ENCODE measurements at regions not wholly inside any gene's neighbourhood (a gene's known extent, or its start where the extent isn't known, plus 50 kb on each side); places are given as distances from the start of the nearest gene placed in this dataset.
"Not testable (repeated sequence)": the region's sequence is repeated elsewhere in the genome, so short reads cannot be mapped to it uniquely, and the experiment has no call there.

DNA sequence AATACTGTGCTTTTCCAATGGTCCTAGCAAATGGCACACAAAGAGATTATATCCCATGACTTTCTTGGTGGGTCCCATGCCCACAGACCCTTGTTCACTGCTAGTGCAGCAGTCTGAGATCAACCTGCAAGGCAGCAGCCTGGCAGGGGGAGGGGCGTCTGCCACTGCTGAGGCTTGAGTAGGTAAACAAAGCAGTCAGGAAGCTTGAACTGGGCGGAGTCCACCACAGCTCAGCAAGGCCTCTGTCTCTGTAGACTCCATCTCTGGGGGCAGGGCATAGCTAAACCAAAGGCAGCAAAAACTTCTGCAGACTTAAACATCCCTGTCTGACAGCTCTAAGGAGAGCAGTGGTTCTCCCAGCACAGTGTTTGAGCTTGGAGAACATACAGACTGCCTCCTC is 82.9 kb downstream of the ZNF737 start:
- peaks cover under 1% of the 10 kb centered on the region for H3K27me3 Mint-ChIP-seq
- no peak overlapping the region for H3K27ac Mint-ChIP-seq
- H3K36me3 Mint-ChIP-seq: no peaks in the 10 kb centered on the region
- no peak overlapping the region for H3K4me3 Mint-ChIP-seq
- H3K4me1 Mint-ChIP-seq: no peaks in the 10 kb centered on the region
- no peak for ATAC-seq
- H3K9me3 Mint-ChIP-seq: peaks cover 32% of the 10 kb centered on the region

DNA sequence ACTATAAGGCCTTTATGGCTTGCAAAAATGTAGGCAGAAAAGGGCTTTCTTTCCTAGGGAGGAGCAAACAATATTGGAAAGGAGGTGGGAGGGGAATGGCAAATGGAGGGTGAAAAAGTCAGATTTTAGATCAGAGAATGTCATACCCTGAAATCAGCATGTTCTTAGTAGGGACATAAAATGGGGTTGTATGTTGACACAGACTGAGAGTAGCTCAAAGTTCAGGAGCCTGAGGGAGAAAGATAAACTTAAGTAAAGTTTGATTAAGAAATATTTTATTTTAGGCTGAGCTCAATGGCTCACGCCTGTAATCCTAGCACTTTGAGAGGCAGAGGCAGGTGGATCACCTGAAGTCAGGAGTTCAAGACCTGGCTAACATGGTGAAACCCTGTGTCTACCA is 83.8 kb downstream of the ZNF737 start:
- H3K9me3 Mint-ChIP-seq: peaks cover 39% of the 10 kb centered on the region

DNA sequence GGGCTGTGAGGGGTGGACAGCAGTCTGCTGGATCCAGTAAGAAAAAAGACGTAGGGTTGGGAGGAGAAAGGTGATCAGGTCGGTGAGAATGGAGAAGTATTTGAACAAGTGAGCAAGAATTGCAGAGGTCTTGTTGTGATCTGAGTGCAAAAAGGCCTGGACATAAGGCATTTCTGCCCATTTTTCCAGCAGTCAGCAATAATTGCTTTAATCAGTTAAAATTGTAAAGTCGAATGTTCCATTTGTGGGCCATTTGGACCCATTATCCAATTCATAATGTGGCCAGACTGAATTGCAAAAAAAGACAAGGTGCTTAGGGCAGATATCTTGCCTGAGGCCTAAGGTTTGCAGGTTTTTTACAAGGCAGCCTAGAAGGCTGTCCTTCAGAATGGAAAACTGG is 86.1 kb downstream of the ZNF737 start:
- no peak overlapping the region for H3K27ac Mint-ChIP-seq
- no peaks in the 10 kb centered on the region for H3K4me1 Mint-ChIP-seq
- peaks cover 9% of the 10 kb centered on the region for H3K36me3 Mint-ChIP-seq
- no peak for ATAC-seq
- no peak overlapping the region for H3K4me3 Mint-ChIP-seq
- H3K27me3 Mint-ChIP-seq: peaks cover 24% of the 10 kb centered on the region
- peaks cover 44% of the 10 kb centered on the region for H3K9me3 Mint-ChIP-seq

More for the DNA sequence above, 83.8 kb downstream of the ZNF737 start:
- Mint-ChIP-seq H3K4me1 (no peaks in the 10 kb centered on the region), H3K27me3 (peaks cover 11% of the 10 kb centered on the region), H3K27ac (no peak overlapping the region), H3K4me3 (no peak overlapping the region), H3K36me3 (no peaks in the 10 kb centered on the region)
- ATAC-seq: no peak

DNA sequence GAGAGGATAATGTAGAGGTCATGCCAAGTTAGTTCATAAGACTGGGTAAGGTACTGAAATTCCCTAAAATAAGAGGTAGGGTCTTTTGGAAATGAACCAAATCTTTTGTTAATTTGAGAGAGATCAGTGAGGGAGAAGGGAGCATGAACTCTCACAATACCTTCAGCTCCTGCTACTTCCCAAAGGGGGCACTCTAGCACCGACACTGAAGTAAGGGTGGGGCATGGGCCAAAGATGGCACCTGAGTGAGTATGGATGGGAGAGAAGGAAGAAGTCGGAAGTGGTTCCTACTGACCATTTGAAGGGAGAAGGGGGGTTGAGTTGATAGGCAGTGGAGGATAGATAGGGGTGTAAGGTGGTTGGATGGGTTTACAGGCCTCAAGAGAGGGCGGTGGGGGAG is 86.6 kb downstream of the ZNF737 start:
- no peak overlapping the region for H3K4me3 Mint-ChIP-seq
- H3K27ac Mint-ChIP-seq: no peak overlapping the region
- no peak for ATAC-seq
- H3K27me3 Mint-ChIP-seq: peaks cover 24% of the 10 kb centered on the region
- no peaks in the 10 kb centered on the region for H3K4me1 Mint-ChIP-seq
- peaks cover 40% of the 10 kb centered on the region for H3K9me3 Mint-ChIP-seq
- H3K36me3 Mint-ChIP-seq: peaks cover 9% of the 10 kb centered on the region

DNA sequence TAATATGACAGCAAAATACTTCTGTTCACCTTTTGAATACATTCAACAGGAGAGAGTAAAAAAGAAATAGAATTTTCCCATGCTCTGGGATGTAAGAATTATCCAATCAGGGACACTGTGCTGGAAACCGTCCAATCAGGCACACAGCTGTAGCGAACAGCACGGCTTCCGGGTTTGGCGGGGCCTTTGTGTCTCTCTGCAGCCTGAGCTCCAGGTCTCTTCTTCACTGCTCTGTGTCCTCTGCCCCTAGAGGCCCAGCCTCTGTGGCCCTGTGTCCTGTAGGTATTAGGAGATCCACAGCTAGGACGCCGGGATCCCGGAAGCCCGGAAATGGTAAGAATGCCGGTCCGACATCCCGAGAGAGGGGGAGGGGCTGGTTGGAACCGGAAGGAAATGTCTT is 92.7 kb downstream of the ZNF737 start:
- H3K4me3 Mint-ChIP-seq: no peak overlapping the region
- no peak overlapping the region for H3K27ac Mint-ChIP-seq
- peaks cover 24% of the 10 kb centered on the region for H3K27me3 Mint-ChIP-seq
- H3K4me1 Mint-ChIP-seq: no peaks in the 10 kb centered on the region
- no peak for ATAC-seq
- H3K36me3 Mint-ChIP-seq: peaks cover 9% of the 10 kb centered on the region
- peaks cover 26% of the 10 kb centered on the region for H3K9me3 Mint-ChIP-seq

DNA sequence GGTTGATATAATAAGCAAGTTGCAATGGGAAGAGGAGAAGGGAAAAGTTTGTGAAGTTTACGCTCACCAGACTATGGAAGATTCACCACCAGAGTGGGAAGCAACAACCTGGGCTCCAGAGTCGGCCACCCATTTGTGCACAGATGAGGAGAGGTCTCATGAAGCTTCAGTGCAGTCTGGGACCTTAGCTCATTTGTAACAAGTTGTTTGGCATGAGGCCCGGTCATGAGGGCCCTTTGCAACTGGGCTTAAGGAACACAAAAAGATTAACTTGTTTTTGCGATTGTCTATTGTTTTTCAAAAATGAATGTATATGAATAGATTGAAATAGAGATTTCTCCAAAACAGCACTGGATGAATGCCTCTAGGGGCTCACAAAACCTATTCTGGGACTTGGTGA is 94.2 kb downstream of the ZNF737 start:
- Mint-ChIP-seq H3K4me3 (no peak overlapping the region), H3K9me3 (peaks cover 13% of the 10 kb centered on the region), H3K27me3 (peaks cover 10% of the 10 kb centered on the region), H3K36me3 (peaks cover 9% of the 10 kb centered on the region), H3K4me1 (no peaks in the 10 kb centered on the region), H3K27ac (no peak overlapping the region)
- no peak for ATAC-seq

DNA sequence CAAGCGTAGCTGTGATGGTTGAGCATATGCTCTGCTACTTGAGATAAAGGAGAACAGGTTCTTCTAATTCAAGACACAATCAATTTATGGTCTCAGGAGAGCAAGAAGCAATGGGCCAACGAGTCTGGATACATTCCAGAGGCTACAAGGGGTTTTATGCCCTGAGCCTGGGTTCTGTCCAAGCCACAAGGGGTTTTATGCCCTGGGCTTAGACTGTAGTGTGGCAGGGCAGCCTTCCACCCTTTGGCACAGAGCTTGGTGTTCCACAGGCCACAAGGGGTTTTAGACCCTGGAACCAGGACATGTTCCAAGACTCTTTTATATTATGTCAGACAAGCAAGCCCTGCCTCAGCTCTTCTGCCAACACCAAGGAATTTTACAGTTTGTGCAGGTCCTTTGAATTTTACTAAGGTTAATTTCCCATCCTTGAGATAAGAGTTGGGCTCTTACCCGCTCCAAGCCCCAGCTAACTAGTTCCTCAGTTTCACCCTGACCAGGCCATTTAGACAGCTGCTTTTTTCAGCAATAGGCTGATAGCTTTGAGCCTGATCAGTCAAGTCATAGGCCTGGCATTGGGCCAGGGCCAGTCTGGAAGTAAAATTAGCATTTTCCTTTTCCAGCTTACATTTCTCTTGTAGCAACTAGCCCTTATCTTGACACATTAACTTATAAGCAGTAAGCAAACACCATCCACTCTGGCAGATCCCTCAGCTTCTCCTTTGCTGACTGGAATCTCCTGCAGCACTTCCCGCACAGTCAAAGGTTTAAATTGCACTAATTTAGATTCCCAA is 95.0 kb downstream of the ZNF737 start:
- no peak for ATAC-seq
- Mint-ChIP-seq H3K27me3 (peaks cover 2% of the 10 kb centered on the region), H3K27ac (no peak overlapping the region), H3K36me3 (peaks cover under 1% of the 10 kb centered on the region), H3K4me1 (no peaks in the 10 kb centered on the region), H3K9me3 (peaks cover 4% of the 10 kb centered on the region), H3K4me3 (no peak overlapping the region)

DNA sequence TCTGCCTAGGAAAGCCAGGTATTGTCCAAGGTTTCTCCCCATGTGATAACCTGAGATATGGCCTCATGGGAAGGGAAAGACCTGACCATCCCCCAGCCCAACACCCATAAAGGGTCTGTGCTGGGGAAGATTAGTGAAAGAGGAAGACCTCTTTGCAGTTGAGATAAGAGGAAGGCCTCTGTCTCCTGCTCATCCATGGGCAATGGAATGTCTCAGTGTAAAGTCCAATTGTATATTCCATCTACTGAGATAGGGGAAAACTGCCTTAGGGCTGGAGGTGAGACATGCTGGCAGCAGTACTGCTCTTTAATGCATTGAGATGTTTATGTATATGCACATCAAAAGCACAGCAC is 99.0 kb downstream of the ZNF737 start:
- not testable (repeated sequence) for ATAC-seq, H3K36me3 Mint-ChIP-seq, H3K27me3 Mint-ChIP-seq, H3K4me1 Mint-ChIP-seq, H3K4me3 Mint-ChIP-seq, H3K9me3 Mint-ChIP-seq, H3K27ac Mint-ChIP-seq

DNA sequence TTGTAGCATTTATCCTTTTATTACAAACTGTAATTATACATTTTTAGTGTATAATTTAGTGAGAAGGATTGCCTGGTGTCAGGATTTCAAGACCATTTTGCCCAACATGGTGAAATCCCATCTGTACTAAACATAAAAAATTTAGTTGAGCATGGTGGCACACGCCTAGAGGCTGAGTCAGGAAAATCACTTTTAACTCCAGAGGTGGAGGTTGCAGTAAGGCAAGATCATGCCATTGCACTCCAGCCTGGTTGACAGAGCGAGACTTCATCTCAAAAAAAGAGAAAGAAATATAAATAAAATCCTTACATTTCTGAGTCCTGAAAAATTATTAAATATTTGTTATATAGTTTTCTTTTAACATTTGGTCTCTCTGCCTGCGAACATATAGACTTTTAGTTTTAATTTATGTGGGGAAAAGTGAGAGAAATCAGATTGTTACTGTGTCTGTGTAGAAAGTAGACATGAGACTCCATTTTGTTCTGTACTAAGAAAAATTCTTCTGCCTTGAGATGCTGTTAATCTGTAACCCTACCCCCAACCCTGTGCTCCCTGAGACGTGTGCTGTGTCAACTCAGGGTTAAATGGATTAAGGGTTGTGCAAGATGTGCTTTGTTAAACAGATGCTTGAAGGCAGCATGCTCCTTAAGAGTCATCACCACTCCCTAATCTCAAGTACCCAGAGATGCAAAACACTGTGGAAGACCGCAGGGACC is 99.5 kb downstream of the ZNF737 start:
- H3K4me1 Mint-ChIP-seq, H3K27ac Mint-ChIP-seq, H3K4me3 Mint-ChIP-seq, H3K36me3 Mint-ChIP-seq, H3K27me3 Mint-ChIP-seq, H3K9me3 Mint-ChIP-seq, ATAC-seq: not testable (repeated sequence)

DNA sequence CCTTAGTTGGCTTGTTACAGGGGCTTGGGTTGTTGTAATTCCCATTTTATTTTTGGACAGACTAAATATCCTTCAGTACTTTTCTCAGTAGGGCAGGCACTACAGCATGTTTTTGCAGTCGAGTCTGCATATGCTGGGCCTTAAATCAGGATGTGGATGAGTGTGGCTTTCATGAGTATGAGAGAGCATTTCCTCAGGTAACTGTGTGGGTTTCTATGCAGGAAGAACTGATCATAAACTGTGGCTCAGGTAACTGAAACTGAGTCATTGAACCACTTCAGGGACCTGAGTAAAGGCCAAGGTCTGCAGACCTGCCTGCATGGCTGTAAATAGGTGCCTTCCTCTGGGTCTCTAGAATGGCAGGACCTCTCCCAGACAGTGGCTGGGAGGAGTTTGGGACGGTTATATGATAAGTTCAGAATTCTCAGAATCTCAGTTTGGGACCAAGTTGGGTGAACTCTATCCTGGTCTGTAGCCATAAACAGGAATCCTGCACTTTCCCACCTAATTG is 112.1 kb downstream of the ZNF737 start:
- Mint-ChIP-seq H3K4me3 (no peak overlapping the region), H3K9me3 (no peaks in the 10 kb centered on the region), H3K27ac (no peak overlapping the region), H3K27me3 (no peaks in the 10 kb centered on the region), H3K36me3 (no peaks in the 10 kb centered on the region), H3K4me1 (no peaks in the 10 kb centered on the region)
- ATAC-seq: peak; percentile 36

DNA sequence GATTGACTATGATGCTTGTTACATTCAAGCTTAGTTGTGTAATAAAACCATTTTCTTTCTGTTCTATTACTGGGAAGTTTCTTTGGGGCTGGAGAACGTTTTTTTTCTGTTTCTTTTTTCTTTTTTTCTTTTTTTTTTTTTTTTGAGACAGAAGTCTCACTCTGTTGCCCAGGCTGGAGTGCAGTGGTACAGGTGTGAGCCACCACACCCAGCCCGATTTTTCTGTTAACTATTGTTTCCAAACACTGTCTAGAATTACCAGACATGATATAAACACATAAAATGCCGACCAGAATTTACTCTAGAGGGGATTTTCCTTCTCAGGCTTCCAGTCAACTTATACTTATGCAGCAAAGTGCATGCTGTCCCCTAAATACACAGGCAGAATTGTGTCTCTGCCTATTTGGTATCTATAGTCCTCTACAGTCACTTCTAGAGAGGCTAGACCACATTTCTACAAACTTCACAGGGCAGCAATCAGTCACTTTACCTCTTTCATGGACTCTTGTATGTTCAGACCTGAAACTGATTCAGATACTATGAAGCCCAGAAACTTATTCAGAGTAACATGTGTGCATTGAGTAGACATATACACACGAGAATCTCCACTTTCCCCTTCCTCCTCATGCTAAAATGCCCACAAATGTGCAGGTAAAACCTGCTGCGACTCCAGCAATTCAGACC is 121.2 kb downstream of the ZNF737 start:
- no peaks in the 10 kb centered on the region for H3K27me3 Mint-ChIP-seq
- H3K9me3 Mint-ChIP-seq: no peaks in the 10 kb centered on the region
- no peak overlapping the region for H3K4me3 Mint-ChIP-seq
- no peak overlapping the region for H3K27ac Mint-ChIP-seq
- no peaks in the 10 kb centered on the region for H3K36me3 Mint-ChIP-seq
- no peaks in the 10 kb centered on the region for H3K4me1 Mint-ChIP-seq
- ATAC-seq: no peak

DNA sequence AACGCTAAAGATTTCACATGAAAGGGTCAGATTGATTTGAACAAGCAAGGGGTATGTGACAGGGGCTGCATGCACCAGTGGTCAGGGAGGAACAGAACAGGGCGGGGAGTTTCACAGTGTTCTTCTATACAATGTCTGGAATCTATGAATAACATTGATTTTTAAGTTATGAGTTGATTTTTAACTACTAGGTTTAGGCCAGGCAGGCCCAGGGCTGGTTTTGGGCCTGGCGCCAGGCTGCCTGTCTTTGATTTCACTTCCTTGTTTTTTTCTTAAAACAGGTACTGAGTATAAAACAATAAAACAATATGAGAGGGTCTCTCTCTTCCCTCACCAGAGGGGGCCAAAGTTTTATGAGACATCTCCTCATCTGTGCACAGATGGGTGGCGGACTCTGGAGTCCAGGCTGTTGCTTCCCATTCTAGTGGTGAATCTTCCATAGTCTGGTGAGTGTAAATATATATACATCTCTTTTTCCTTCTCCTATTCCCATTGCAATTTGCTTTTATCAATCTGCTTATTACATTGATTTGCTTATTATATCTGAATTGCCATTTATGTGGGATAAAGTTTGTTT is 133.2 kb downstream of the ZNF737 start:
- Mint-ChIP-seq H3K4me1 (peaks cover 18% of the 10 kb centered on the region), H3K27ac (peak overlapping the region; percentile 80)
- not testable (repeated sequence) for ATAC-seq, H3K27me3 Mint-ChIP-seq, H3K36me3 Mint-ChIP-seq, H3K9me3 Mint-ChIP-seq, H3K4me3 Mint-ChIP-seq

DNA sequence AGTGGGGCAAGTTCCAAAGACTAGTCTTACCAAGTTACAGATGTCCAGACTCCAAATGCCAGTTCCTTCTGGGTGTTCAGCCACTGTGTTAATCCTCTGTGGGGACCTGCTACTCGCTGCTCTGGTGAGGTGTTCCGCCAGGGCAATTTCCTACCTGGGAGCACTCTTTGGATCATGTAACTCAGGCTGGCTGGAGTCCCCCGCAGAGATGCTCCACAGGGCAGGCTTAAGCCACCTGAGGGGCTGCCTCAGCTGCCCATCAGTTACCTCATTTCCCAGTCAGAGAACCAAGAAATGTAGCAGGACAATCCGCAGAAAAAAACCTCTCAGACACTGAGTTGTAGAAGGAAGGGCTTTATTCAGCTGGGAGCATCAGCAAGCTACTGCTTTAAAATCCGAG is 133.8 kb downstream of the ZNF737 start:
- H3K27me3 Mint-ChIP-seq: no peaks in the 10 kb centered on the region
- ATAC-seq: no peak
- no peak overlapping the region for H3K4me3 Mint-ChIP-seq
- H3K36me3 Mint-ChIP-seq: peaks cover 9% of the 10 kb centered on the region
- H3K27ac Mint-ChIP-seq: peak overlapping the region; percentile 80
- peaks cover 2% of the 10 kb centered on the region for H3K9me3 Mint-ChIP-seq
- peaks cover 18% of the 10 kb centered on the region for H3K4me1 Mint-ChIP-seq

DNA sequence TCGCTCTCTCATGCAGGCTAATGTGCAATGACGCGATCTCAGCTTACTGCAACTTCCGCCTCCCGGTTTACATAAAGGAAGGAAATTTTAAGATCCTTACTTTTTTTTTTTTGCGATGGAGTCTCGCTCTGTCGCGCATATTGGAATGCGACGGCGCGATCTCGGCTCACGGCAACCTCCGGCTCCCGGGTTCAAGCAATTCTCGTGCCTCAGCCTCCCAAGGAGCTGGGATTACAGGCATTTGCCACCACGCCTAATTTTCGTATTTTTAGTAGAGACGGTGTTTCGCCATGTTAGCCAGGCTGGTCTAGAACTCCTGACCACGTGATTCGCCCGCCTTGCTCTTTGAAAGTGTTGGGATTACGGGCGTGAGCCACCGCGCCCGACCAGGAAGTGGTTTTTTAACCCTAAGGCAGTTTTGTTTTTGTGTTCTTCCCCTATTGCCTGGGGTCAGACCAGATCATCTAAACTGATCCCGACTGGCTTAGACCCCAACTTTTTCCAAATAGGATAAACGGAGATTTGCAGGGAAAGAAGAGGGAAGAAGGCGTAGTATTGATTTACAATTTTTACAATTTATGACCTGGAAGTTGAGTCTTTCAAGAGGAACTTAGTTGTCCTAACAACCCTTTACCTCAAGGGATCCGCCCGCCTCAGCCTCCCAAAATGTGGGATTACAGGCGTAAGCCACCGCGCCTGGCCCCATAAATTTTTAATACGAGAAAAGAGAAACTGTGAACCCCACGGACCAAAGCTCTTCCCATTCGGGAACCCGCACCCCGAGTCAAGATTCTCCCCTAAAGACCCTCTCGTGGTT is 142.0 kb downstream of the ZNF737 start:
- Mint-ChIP-seq H3K4me3 (peak overlapping the region; percentile 94), H3K27ac (peak overlapping the region; percentile 95), H3K27me3 (no peaks in the 10 kb centered on the region), H3K9me3 (peaks cover 3% of the 10 kb centered on the region), H3K36me3 (peaks cover 30% of the 10 kb centered on the region), H3K4me1 (peaks cover 21% of the 10 kb centered on the region)
- peak; percentile 29 for ATAC-seq
